ENCODE measurements at regions not wholly inside any gene's neighbourhood (a gene's known extent, or its start where the extent isn't known, plus 50 kb on each side); places are given as distances from the start of the nearest gene placed in this dataset.

GRCh38 chr13:74922963-74923362, 559.0 kb downstream of the TBC1D4 start:
- TF ChIP-seq CTCF (IDR thresholded peaks at IDR 0.05; ENCODE audit: low read depth, low read length, missing control alignments) = no peak
- no peak for DNase-seq (ENCODE audit: extremely low read depth, low read depth)
- H3K4me3 ChIP-seq (replicated peaks; ENCODE audit: low read depth, low read length) = no peak overlapping the region

GRCh38 chr13:74921326-74921725, 560.6 kb downstream of the TBC1D4 start:
- DNase-seq (ENCODE audit: extremely low read depth, low read depth) = no peak
- TF ChIP-seq CTCF (IDR thresholded peaks at IDR 0.05; ENCODE audit: low read depth, low read length, missing control alignments) = no peak
- no peak overlapping the region for H3K4me3 ChIP-seq (replicated peaks; ENCODE audit: low read depth, low read length)

GRCh38 chr13:74920920-74921319, 561.0 kb downstream of the TBC1D4 start:
- no peak for TF ChIP-seq CTCF (IDR thresholded peaks at IDR 0.05; ENCODE audit: low read depth, low read length, missing control alignments)
- no peak for DNase-seq (ENCODE audit: extremely low read depth, low read depth)
- H3K4me3 ChIP-seq (replicated peaks; ENCODE audit: low read depth, low read length) = no peak overlapping the region

- no peak for TF ChIP-seq CTCF (IDR thresholded peaks at IDR 0.05; ENCODE audit: low read depth, low read length, missing control alignments)
- H3K4me3 ChIP-seq (replicated peaks; ENCODE audit: low read depth, low read length) = no peak overlapping the region
- DNase-seq (ENCODE audit: extremely low read depth, low read depth) = no peak
Measured at GRCh38 chr13:74920361-74920760, 561.6 kb downstream of the TBC1D4 start.

GRCh38 chr13:74919914-74920313, 562.1 kb downstream of the TBC1D4 start:
- H3K4me3 ChIP-seq (replicated peaks; ENCODE audit: low read depth, low read length) = no peak overlapping the region
- DNase-seq (ENCODE audit: extremely low read depth, low read depth) = no peak
- TF ChIP-seq CTCF (IDR thresholded peaks at IDR 0.05; ENCODE audit: low read depth, low read length, missing control alignments) = no peak

GRCh38 chr13:74912898-74913297, 569.1 kb downstream of the TBC1D4 start:
- no peak for DNase-seq (ENCODE audit: extremely low read depth, low read depth)
- TF ChIP-seq CTCF (IDR thresholded peaks at IDR 0.05; ENCODE audit: low read depth, low read length, missing control alignments) = no peak
- no peak overlapping the region for H3K4me3 ChIP-seq (replicated peaks; ENCODE audit: low read depth, low read length)

GRCh38 chr13:74910415-74910814, 571.6 kb downstream of the TBC1D4 start:
- TF ChIP-seq CTCF (IDR thresholded peaks at IDR 0.05; ENCODE audit: low read depth, low read length, missing control alignments) = no peak
- H3K4me3 ChIP-seq (replicated peaks; ENCODE audit: low read depth, low read length) = no peak overlapping the region
- DNase-seq (ENCODE audit: extremely low read depth, low read depth) = no peak
